IPS-18a (cell line): ENCODE measurements at regions not wholly inside any gene's neighbourhood (a gene's known extent, or its start where the extent isn't known, plus 50 kb on each side); places are given as distances from the start of the nearest gene placed in this dataset.
"Not testable (repeated sequence)": the region's sequence is repeated elsewhere in the genome, so short reads cannot be mapped to it uniquely, and the experiment has no call there.

Source experiments
- H3K27ac ChIP-seq: one replicate; pipeline ENCODE4 v1.5.1; 2013; ENCODE audit warnings: low read length
- H3K27me3 ChIP-seq: one replicate; pipeline ENCODE4 v1.6.1; 2013; ENCODE audit warnings: mild to moderate bottlenecking, low read length; ENCODE audit not compliant: control insufficient read depth, insufficient read depth
- H3K36me3 ChIP-seq: one replicate; pipeline ENCODE4 v1.6.1; 2013; ENCODE audit warnings: low read depth, low read length; ENCODE audit not compliant: control insufficient read depth
- H3K4me1 ChIP-seq: one replicate; pipeline ENCODE4 v1.6.1; 2013; ENCODE audit warnings: low read depth, low read length; ENCODE audit not compliant: control insufficient read depth
- H3K4me3 ChIP-seq: one replicate; pipeline ENCODE4 v1.5.1; 2013; ENCODE audit warnings: low read length
- H3K9ac ChIP-seq: one replicate; pipeline ENCODE4 v1.6.1; 2013; ENCODE audit warnings: mild to moderate bottlenecking, low read length, moderate library complexity
- H3K9me3 ChIP-seq: one replicate; pipeline ENCODE4 v1.6.1; 2013; ENCODE audit warnings: low read depth, low read length; ENCODE audit not compliant: control insufficient read depth

- no peaks in the 10 kb centered on the region for H3K9me3 ChIP-seq
- no peaks in the 10 kb centered on the region for H3K4me1 ChIP-seq
- no peak overlapping the region for H3K4me3 ChIP-seq
- H3K36me3 ChIP-seq = no peaks in the 10 kb centered on the region
- H3K27ac ChIP-seq = no peak overlapping the region
- H3K9ac ChIP-seq = no peak overlapping the region
- H3K27me3 ChIP-seq = no peaks in the 10 kb centered on the region
These were observed 257.5 kb downstream of the KTN1 start for GRCh38 chr14:55837467-55837866.

GRCh38 chr14:55838529-55839052 is 258.6 kb downstream of the KTN1 start:
- no peaks in the 10 kb centered on the region for H3K9me3 ChIP-seq
- no peak overlapping the region for H3K4me3 ChIP-seq

GRCh38 chr14:55839301-55839947 is 259.4 kb downstream of the KTN1 start:
- H3K4me3 ChIP-seq, H3K36me3 ChIP-seq, H3K9me3 ChIP-seq, H3K4me1 ChIP-seq, H3K27ac ChIP-seq, H3K9ac ChIP-seq, H3K27me3 ChIP-seq: not testable (repeated sequence)

More at GRCh38 chr14:55838529-55839052, 258.6 kb downstream of the KTN1 start:
- H3K9ac ChIP-seq = no peak overlapping the region
- H3K36me3 ChIP-seq = no peaks in the 10 kb centered on the region
- no peak overlapping the region for H3K27ac ChIP-seq
- no peaks in the 10 kb centered on the region for H3K27me3 ChIP-seq
- no peaks in the 10 kb centered on the region for H3K4me1 ChIP-seq

GRCh38 chr14:55840821-55841220 is 260.8 kb downstream of the KTN1 start:
- Histone ChIP-seq H3K4me3 (no peak overlapping the region), H3K27ac (no peak overlapping the region), H3K4me1 (no peaks in the 10 kb centered on the region), H3K9ac (no peak overlapping the region), H3K27me3 (no peaks in the 10 kb centered on the region), H3K36me3 (no peaks in the 10 kb centered on the region), H3K9me3 (no peaks in the 10 kb centered on the region)

GRCh38 chr14:55841625-55842024 is 261.6 kb downstream of the KTN1 start:
- Histone ChIP-seq H3K9me3 (no peaks in the 10 kb centered on the region), H3K4me1 (no peaks in the 10 kb centered on the region), H3K27ac (no peak overlapping the region), H3K9ac (no peak overlapping the region), H3K36me3 (no peaks in the 10 kb centered on the region), H3K27me3 (no peaks in the 10 kb centered on the region), H3K4me3 (no peak overlapping the region)

GRCh38 chr14:55843718-55844403 is 263.9 kb downstream of the KTN1 start:
- no peaks in the 10 kb centered on the region for H3K4me1 ChIP-seq
- no peak overlapping the region for H3K27ac ChIP-seq
- H3K9ac ChIP-seq = no peak overlapping the region
- no peaks in the 10 kb centered on the region for H3K9me3 ChIP-seq
- no peak overlapping the region for H3K4me3 ChIP-seq
- no peaks in the 10 kb centered on the region for H3K27me3 ChIP-seq
- H3K36me3 ChIP-seq = no peaks in the 10 kb centered on the region

- Histone ChIP-seq H3K36me3 (no peaks in the 10 kb centered on the region), H3K27ac (no peak overlapping the region), H3K27me3 (no peaks in the 10 kb centered on the region), H3K4me1 (no peaks in the 10 kb centered on the region), H3K9ac (no peak overlapping the region), H3K4me3 (no peak overlapping the region), H3K9me3 (no peaks in the 10 kb centered on the region)
These were observed 266.2 kb downstream of the KTN1 start for GRCh38 chr14:55845963-55846825.

GRCh38 chr14:55846826-55847446 is 266.9 kb downstream of the KTN1 start:
- Histone ChIP-seq H3K36me3 (no peaks in the 10 kb centered on the region), H3K9me3 (no peaks in the 10 kb centered on the region), H3K4me1 (no peaks in the 10 kb centered on the region), H3K27ac (no peak overlapping the region), H3K4me3 (no peak overlapping the region), H3K9ac (no peak overlapping the region), H3K27me3 (no peaks in the 10 kb centered on the region)

- Histone ChIP-seq H3K27me3 (no peaks in the 10 kb centered on the region), H3K9me3 (no peaks in the 10 kb centered on the region), H3K4me1 (no peaks in the 10 kb centered on the region), H3K4me3 (no peak overlapping the region), H3K9ac (no peak overlapping the region), H3K36me3 (no peaks in the 10 kb centered on the region), H3K27ac (no peak overlapping the region)
These were observed 267.8 kb downstream of the KTN1 start for GRCh38 chr14:55847766-55848165.

GRCh38 chr14:55848964-55849363 is 269.0 kb downstream of the KTN1 start:
- Histone ChIP-seq H3K4me3 (no peak overlapping the region), H3K36me3 (no peaks in the 10 kb centered on the region), H3K9me3 (no peaks in the 10 kb centered on the region), H3K4me1 (no peaks in the 10 kb centered on the region), H3K9ac (no peak overlapping the region), H3K27me3 (no peaks in the 10 kb centered on the region), H3K27ac (no peak overlapping the region)

- no peaks in the 10 kb centered on the region for H3K4me1 ChIP-seq
- no peak overlapping the region for H3K9ac ChIP-seq
- H3K27me3 ChIP-seq = no peaks in the 10 kb centered on the region
- no peaks in the 10 kb centered on the region for H3K36me3 ChIP-seq
- no peaks in the 10 kb centered on the region for H3K9me3 ChIP-seq
- no peak overlapping the region for H3K4me3 ChIP-seq
- H3K27ac ChIP-seq = no peak overlapping the region
These were observed 268.4 kb upstream of the PELI2 start for GRCh38 chr14:55849833-55850232.
